HG03045 (cell line): ENCODE measurements at regions not wholly inside any gene's neighbourhood (a gene's known extent, or its start where the extent isn't known, plus 50 kb on each side); places are given as distances from the start of the nearest gene placed in this dataset.

ENCODE experiments used
- ATAC-seq: cut with Tn5 transposase; IDR thresholded peaks from one replicate; pipeline ENCODE4 v1.9.1; 2021; ENCODE audit warnings: mild to moderate bottlenecking, moderate library complexity; ENCODE audit not compliant: unreplicated experiment

DNA sequence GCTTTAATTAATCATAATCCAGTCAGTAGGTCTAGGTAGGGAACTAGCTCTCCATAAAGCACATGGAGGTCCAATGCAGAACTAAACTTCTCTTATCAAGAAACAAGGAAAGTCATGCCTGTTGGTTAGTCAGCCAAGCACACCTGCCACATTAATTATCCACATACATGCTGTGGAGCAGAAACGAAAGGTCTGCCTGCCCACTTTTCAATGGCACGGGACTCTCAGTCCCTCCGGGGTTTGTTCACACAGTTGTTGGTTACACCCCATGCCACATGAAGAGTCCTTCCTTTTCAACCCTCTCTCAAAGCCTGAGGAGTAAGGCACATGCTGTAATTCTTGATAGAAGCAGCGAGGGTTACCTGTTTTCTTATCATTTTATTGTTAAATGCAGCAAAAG is 1096.4 kb upstream of the MAP3K7 start:
- ATAC-seq, result no peak

DNA sequence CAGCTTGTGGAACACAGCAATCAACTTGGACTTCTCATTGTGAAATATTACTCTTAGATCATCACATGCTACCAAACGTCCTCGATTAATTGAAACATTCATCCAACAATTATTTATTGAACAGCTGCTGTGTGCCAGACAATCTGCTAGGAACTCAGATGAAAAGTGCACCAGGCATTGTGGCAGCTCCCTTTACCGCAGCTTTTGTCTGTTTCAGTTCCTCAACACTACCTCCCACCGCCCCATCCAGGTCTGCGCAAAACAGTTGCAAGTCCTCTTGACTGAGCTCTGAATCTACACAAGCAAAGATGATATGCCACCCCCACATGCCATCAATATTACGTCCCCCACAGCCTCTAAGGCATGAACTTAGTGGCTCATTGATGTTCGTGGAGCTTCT is 1094.4 kb upstream of the MAP3K7 start:
- no peak for ATAC-seq

DNA sequence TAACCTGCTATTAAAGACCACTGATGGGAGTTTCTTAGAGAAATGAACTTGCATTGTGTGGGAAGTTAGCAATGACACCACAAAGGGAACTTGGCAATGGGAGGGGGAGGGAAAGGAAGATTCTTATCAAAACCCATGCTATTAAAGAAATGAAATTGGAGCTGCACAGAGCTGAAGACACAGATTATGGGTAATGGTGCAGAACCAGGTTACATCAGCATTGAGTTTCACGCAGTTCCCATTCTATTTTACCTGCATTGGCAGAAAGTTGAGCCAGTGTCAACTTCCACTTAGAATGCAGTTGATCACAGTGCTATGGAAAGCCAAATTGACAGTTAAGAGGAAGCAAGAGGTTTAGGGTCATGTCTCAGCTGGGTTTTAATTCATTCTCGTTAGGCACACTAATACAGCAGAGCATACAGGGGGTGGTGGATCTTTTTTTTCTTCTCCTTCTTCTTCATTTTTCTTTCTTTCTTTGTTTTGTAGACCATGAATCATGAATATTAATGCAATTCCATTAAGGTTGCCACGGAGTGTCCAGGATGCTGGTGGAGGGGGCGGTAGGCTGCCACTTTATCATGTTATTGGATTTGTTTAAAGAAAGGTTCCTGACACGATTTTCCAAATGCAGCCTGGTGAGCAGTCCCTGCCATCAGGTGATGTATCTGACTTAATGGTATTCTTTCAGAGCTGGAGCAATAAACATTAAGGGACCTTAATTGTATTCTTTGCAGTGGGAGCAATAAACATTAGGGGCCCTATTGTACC is 1092.0 kb upstream of the MAP3K7 start:
- ATAC-seq, result no peak

DNA sequence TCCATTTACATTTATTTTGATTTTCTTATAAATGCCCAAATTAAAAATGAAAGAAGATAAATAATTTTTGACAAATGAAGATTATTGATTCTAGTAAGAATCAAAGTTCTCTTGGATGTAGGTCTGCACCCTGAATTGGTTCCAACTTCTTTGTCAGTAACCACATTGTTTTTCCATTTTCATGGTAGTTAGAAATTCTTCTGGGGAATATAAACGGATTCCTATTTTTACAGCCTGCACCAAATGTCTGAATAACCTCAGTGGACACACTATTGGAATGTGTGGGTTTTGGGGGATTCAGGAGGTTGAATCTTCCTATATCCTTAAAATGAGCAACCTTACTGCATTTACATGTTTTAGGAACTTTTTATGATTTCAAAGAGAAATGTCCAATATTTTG is 1085.3 kb upstream of the MAP3K7 start:
- no peak for ATAC-seq

DNA sequence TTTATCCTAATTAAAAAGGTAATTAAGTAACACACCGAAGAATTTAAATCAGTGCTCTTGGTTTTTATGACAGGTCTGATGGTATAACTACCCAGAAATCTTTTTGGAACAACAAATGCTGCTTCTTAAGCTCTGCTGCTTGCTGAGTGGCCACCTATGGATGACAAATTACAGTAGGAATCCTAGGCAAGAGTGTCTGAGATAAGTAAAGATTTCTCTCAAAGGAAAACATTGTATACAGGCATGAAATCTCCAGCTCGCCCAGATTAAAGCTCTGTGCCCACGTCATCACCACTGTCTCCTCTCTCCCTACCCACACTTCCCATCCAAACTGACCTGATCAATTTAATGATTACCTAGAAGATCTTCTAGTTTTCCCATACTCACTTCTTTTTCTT is 1083.0 kb upstream of the MAP3K7 start:
- ATAC-seq, result no peak

DNA sequence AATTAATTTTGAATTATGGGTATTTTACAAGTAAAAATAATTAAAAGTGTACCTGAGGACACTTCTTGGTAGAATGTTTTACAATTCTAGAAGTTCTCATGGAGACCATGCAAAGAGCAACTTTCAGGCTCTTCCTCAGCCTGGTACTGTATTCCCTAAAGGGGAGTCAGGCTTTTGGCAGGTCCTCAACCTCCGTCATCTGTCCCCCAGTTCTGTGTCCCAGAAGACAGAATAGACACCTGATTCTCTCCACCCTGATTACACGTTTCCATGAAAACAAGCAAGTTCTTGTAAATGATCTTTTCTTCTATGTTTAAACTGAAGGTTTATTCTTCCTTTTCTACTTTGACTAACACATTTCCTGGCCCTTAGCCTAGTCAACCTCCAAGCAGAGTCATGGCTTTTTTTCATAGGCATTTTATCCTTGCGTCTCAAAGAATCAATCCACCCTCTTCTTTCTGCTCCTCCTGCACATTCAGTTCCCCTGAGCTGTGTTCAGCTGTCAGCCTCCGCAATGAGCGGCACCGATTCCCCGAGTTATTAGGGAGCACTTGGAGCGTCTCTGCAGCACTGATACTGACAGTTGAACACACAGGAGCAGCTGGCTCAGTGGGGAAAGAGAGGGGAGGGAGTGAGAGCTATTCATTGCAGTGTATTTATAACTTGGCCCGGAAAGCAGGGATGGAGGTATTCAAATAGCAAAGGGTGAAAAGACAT is 1082.4 kb upstream of the MAP3K7 start:
- no peak for ATAC-seq

DNA sequence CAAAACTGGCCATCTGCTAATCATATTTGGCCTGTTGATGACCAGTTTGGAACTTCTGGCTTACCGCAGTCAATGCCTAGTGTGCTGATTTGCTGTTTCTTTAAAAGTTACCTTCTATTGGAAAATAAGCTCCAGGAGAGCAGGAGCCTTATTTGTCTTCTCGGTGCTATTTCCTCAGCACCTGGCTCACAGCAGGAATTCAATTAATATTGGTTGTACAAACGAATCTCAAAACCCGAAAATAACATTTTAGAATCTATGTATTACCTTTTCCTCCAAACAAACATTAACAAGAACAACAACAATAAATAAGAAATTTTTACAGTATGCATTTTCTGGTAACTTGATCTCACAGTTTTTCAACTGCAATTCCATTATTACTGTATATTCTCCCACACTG is 1080.7 kb upstream of the MAP3K7 start:
- no peak for ATAC-seq

DNA sequence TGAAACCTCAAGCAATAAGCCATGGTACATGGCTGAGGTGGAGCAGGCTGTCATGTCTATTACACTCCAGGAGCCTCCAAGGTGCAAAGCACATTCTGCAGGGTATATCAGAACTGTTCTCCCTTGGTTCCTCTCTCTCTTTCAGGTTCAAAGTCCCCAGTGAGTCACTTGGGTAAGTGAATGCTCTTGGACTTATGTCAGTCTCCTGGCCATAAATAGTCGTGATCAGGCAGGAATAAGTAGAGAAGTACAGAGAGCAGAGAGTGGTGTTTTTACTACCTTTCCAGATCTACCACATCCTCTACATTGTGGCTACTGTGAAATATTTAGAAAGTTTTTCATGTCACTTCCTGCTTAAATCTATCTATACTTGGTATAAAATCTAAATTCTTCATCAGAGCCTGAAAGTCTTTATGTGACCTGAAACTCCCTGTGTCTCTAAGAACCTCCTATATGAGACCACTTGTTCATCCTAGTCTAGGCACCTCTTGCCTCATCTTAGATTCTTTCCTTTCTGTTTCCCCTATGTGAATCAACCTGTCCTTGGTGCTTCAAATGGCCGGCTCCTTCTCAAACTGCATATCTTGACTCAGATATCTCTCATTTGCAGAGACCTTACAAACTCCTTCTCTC is 1077.6 kb upstream of the MAP3K7 start:
- ATAC-seq, result no peak

DNA sequence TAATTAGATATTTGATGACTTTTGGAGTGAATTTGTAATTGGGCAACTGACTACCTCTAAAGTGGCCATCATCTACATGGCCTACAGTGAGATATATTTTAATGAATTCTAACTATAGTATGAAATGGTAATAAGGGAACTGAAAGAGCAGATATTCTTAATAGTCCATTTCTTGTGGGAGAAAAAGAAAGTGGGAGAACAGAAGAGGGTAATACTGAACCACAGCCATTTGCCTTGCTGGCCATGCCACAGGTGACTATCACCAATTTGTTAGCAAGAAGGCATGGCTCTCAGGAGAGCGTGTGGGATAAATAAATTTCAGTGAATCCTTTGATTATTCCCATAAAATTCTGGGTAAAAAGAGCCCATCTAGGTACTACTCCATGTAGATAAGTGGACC is 1074.0 kb upstream of the MAP3K7 start:
- ATAC-seq, result no peak

DNA sequence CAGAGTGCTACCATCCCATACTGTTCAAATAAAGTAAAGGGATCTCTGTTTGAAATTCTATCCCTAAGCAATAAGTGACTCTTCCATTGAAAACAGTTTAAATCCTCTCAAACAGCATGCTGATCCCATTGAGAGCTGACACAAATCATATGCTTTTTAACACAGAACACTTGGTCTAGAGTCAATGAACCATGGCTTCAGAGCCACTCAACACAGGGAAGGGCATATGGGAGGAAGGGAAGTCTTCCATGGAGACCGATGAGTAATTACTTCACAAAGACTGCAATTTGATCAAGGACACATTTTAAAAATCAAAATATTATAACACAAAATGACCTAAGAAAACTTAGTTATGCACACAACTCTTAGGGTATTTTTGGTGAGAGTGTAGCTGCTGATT is 1073.0 kb upstream of the MAP3K7 start:
- no peak for ATAC-seq

DNA sequence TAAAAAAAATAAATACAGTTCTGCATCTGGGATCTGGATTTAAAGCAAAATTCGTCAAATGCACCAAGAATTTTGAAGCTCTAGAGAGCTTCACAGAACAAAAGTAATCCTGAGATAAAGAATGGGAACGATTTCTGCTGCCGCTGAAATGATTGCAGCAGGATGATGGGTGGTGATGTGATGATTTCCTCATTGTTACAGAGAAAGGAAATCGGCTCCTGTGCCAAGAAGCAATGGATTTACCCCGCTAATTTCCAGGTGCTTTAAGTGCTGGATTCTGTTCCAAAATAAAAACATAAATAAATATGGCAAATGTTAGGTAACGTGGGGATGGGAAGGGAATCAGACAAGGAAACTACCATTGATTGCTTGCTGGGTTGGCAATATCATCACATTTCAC is 1067.9 kb upstream of the MAP3K7 start:
- ATAC-seq, result no peak

DNA sequence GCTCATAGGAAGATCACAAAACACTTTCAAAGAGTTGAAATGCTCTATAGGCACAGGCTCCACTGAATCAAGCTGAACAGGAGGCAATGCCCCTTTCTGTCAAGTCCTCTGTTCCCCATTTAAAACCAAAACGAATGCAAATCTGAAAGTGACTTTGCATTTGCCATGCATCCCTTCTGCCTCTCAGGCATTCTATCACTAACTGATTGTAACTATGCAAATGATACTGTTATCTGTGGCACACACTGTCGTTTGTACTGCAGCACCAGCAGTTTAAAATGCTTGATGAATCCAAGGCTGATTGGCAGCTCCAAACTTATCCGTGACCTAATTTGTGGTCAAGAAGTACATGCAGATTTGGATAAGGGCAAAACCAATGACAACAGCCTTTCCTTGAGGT is 1067.5 kb upstream of the MAP3K7 start:
- ATAC-seq, result no peak

DNA sequence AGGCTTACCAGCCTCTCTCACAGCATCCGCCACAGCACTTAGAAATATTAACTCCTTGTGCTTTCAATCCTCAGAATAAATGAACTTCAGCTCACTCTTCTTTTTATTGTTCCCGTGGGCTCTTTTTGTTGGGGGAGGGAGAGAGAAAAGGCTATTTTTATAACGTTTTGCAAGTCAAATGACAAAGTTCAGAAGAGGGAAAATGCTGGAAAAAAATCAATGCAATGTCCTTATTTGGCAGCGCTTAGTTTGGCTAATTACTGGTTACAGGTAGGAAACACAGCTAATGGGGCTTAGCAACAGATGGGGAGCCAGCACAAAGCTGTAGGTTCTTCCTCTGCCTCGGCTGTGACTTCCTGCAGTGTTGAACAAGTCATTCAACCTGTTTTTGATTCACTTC is 1067.0 kb upstream of the MAP3K7 start:
- no peak for ATAC-seq

DNA sequence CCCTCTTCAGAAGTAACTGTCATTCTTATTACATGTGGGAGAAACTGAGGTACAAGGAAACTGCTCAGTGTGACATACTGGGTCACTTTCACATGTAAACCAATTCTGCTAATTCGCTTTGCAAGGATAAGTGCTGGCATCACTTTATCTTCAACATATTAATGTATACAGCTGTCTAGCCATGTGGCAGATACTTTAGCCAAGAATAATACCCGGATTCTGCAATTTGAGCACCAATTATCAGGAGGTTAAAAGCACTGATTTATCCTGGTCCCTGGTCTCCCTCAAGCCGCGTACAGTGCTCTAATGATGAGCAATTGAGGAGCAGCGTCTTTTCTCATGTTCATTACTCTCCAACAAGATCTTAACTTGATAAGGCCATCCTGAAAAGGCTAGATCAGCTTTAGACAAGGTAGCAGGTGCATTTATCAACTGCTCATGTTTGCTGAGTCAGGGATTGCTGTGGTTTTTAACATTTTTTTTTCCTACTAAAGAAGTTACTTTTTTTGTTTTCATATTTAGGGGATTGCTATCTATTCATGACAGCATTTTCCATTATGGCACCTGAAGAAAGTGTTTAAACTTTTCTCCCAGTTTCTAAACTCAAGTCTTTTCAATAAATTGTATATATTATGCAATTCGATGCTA is 1066.3 kb upstream of the MAP3K7 start:
- ATAC-seq, result no peak

DNA sequence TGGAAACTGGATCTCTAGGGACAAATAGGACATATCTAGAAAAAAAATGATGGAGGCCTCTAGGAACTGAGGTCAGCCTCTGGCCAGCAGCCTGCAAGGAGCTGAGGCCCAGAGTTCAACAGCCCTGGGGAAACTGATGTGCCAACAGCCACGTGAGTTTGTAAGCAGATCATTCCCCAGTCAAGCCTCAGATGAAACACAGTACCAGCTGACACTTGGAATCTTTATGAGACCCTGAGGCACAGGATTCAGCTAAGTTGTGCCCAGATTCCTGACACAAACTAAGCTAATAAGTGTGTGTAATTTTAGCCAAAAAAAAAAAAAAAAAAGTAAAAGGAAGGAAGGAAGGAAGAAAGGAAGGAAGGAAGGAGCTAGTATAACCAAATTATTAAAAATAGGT is 1059.8 kb upstream of the MAP3K7 start:
- ATAC-seq, result no peak

DNA sequence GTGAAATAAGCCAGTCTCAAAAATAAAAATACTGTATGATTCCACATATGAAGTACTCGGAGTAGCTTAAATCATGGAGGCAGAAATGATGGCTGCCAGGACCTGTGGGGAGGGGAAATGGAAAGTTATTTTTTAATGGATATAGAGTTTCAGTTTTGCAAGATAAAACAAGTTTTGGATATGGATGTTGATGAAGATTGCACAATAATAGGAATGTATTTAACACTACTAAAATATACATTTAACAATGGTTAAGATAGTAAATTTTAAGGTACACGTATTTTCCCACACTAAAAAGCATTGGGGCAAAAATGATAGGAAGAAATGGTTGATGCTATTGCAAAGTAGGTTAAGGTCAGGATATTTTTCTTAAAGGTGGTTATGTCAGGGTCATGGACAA is 1058.9 kb upstream of the MAP3K7 start:
- no peak for ATAC-seq

DNA sequence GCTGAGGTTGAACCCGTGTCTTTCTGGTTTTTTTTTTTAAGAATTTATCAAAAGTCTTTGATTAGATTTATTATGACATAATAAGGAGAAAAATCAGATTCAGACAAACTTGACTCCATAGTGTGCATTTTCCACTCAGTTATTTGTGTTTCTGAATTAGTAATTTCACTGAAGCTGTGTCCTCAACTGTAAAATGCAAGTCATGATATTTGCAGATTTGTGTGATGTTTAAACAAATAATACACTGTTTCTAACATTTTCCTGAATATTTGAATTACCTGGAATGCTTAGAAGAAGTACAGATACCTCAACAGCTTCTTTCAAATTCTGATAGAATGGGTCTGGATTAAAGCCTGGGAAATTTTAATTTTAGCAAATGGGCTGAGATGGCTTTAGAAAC is 1050.3 kb upstream of the MAP3K7 start:
- no peak for ATAC-seq

DNA sequence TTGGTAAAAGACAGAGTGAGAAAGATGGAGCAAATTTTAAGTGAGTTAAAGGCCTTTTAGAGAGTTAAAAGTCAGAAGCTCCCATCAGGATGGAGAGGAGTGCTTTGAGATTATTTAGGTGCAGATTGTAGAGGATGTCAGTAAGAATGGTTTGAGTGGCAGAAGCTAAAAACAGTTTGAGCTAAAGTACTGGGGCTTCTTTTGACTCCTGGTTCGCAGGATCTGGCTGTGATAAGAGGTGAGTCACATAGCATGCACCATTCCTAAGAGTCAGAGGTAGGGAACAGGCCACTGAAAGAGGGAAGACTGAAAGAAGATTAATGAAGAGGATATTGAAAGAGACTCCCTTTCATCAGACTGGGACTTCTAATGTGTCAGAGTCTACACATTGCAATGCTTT is 1047.9 kb upstream of the MAP3K7 start:
- no peak for ATAC-seq

DNA sequence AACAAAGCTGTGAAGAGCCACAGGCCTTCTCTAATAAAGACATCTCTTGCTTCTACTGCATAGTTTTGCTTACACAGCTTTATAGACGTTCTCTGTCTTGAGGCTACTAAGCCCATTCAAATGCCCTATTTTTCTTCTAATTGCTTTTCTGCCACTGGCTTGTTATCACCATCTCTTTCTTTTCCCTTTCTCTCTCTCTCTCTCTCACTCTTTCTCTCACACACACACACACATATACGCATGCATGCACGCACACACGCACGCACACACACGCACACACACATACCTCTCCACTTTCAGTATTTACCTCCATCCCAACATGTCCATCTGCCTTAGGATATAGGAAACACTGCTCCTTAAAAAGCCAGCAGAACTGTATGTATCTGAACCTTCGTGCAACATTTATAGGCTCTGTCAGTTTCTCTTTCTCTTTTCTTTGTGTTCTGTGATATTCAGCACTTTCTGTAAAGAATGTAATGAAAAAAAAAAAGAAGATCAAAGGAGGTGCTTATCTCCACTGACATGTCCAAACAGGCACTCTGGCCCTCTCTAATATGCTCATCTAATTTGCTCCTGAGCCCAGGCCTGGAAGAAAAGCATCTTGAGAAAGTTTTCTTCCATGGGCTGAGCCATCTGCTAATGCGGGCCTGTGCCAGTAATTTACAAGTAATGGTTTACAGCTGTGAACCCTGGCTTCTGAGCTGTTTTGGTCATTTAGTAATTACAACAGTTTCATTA is 1046.7 kb upstream of the MAP3K7 start:
- no peak for ATAC-seq

DNA sequence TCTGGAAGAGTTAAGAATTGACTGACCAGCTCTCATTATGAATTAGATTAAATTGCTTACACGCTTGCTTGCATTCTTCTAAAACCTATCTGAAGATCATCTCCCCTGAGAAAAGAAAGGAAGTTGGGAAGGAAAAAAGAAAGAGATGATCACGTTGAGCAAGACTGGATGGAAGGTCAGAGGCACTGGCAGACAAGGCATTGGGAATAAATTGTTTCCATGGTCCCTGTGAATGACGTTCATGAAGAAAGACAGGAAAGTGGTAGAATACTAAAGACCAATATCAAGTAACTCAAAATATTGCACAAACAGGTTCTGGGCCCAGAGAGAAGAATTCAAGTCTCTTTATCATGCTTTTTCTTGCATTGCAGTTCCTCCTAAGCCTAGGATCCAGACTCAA is 1045.4 kb upstream of the MAP3K7 start:
- ATAC-seq, result no peak

DNA sequence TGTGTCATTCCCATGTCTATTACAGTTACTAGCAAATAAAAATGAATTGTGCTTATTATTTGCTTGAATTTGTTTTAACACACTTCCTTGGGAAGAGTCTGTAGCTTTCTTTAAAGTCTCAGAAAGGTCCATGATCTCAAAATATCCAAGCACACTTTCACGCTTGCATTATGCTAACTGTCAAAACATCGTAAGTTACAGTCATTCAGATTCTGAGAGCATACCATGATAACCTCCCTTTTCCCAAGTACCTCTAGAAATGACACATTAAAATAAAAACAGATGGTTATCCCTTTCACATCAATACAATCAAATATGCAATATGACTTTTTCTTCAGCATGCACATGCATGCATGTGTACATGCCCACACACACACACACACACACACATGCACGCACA is 1044.4 kb upstream of the MAP3K7 start:
- ATAC-seq, result no peak
